CD14-positive monocyte (primary cell): ENCODE measurements at regions not wholly inside any gene's neighbourhood (a gene's known extent, or its start where the extent isn't known, plus 50 kb on each side); places are given as distances from the start of the nearest gene placed in this dataset.
"Not testable (repeated sequence)": the region's sequence is repeated elsewhere in the genome, so short reads cannot be mapped to it uniquely, and the experiment has no call there.

Experiments used
- DNase-seq, 3 donors: peaks; one replicate each; pipeline ENCODE4 v3.0.0-alpha.2; 2011 to 2022
- H2AFZ ChIP-seq: 2 replicates; pipeline ENCODE4 v1.6.0; 2012; ENCODE audit warnings: mild to moderate bottlenecking, low read depth, low read length, inconsistent platforms; ENCODE audit not compliant: insufficient read depth, poor library complexity, severe bottlenecking
- H3K27ac ChIP-seq, 2 donors: 1 replicate in 1 of 2; 2 replicates in 1 of 2; pipeline ENCODE4 v1.5.1; 2012 to 2013; ENCODE audit warnings: low read length in 2 of 2, control low read depth in 1 of 2, inconsistent platforms in 1 of 2, low read depth in 1 of 2, mild to moderate bottlenecking in 1 of 2
- H3K27me3 ChIP-seq, 2 donors: one replicate each; pipeline versions ENCODE4 v1.6.0 to v1.6.1; 2011 to 2013; ENCODE audit warnings: low read length in 2 of 2; ENCODE audit not compliant: control insufficient read depth in 2 of 2, insufficient read depth in 2 of 2
- H3K36me3 ChIP-seq, 2 donors: replicated peaks in 1 of 2; 1 replicate in 1 of 2; 2 replicates in 1 of 2; pipeline versions ENCODE4 v1.5.1 to v1.6.1; 2012 to 2013; ENCODE audit warnings: low read length in 2 of 2, control low read depth in 1 of 2, inconsistent platforms in 1 of 2, mild to moderate bottlenecking in 1 of 2; ENCODE audit not compliant: insufficient read depth in 2 of 2, control insufficient read depth in 1 of 2
- H3K4me1 ChIP-seq, 2 donors: 1 replicate in 1 of 2; 2 replicates in 1 of 2; pipeline versions ENCODE4 v1.5.1 to v1.6.1; 2012 to 2013; ENCODE audit warnings: low read length in 2 of 2, control low read depth in 1 of 2, inconsistent platforms in 1 of 2, mild to moderate bottlenecking in 1 of 2, moderate library complexity in 1 of 2; ENCODE audit not compliant: insufficient read depth in 2 of 2, control insufficient read depth in 1 of 2
- H3K4me2 ChIP-seq: replicated peaks from 2 replicates; pipeline ENCODE3; 2012; ENCODE audit warnings: low read length, moderate library complexity, mild to moderate bottlenecking; ENCODE audit not compliant: poor library complexity, severe bottlenecking; ENCODE audit errors: extremely low read depth
- H3K4me3 ChIP-seq, 3 experiments: fragments of 200-600 bp in 1 of 3; sonication (generic) in 1 of 3; replicated peaks in 1 of 3; 1 replicate in 2 of 3; 2 replicates in 1 of 3; pipeline ENCODE4 v1.5.1; 2011 to 2013; ENCODE audit warnings: low read length in 3 of 3, mild to moderate bottlenecking in 3 of 3, control low read depth in 2 of 3, low read depth in 2 of 3, inconsistent platforms in 1 of 3, moderate library complexity in 1 of 3
- H3K79me2 ChIP-seq: 2 replicates; pipeline ENCODE4 v1.6.0; 2012; ENCODE audit warnings: mild to moderate bottlenecking, control low read depth, inconsistent platforms, low read length, moderate library complexity; ENCODE audit not compliant: insufficient read depth
- H3K9ac ChIP-seq: 2 replicates; pipeline ENCODE4 v1.6.0; 2017; ENCODE audit warnings: low read length, mild to moderate bottlenecking; ENCODE audit not compliant: insufficient read depth, poor library complexity, severe bottlenecking
- H3K9me3 ChIP-seq, 2 donors: replicated peaks in 1 of 2; 1 replicate in 1 of 2; 2 replicates in 1 of 2; pipeline versions ENCODE4 v1.5.1 to v1.6.1; 2012 to 2013; ENCODE audit warnings: low read length in 2 of 2, control low read depth in 1 of 2; ENCODE audit not compliant: control insufficient read depth in 1 of 2, insufficient read depth in 1 of 2
- H4K20me1 ChIP-seq: 2 replicates; pipeline ENCODE4 v1.6.0; 2012; ENCODE audit warnings: mild to moderate bottlenecking, low read length, control low read depth, moderate library complexity; ENCODE audit not compliant: insufficient read depth
- H3K27ac Mint-ChIP-seq, 7 donors: one replicate each; pipeline ENCODE4 v1.8.0; 2020; ENCODE audit warnings: mild to moderate bottlenecking in 7 of 7, mixed read lengths in 7 of 7, moderate library complexity in 6 of 7, inconsistent platforms in 2 of 7
- H3K27me3 Mint-ChIP-seq, 3 donors: one replicate each; pipeline ENCODE4 v1.8.0; 2021 to 2022; ENCODE audit warnings: low read depth in 3 of 3, mild to moderate bottlenecking in 3 of 3, mixed read lengths in 3 of 3, moderate library complexity in 3 of 3, inconsistent platforms in 1 of 3
- H3K36me3 Mint-ChIP-seq, 2 donors: one replicate each; pipeline ENCODE4 v1.8.0; 2020; ENCODE audit warnings: mixed read lengths in 2 of 2, inconsistent platforms in 1 of 2, mild to moderate bottlenecking in 1 of 2
- H3K4me1 Mint-ChIP-seq: one replicate; pipeline ENCODE4 v1.8.0; 2020; ENCODE audit warnings: mild to moderate bottlenecking, mixed read lengths
- H3K4me3 Mint-ChIP-seq, 2 donors: one replicate each; pipeline ENCODE4 v1.8.0; 2020; ENCODE audit warnings: mild to moderate bottlenecking in 2 of 2, mixed read lengths in 2 of 2, moderate library complexity in 1 of 2
- H3K9me3 Mint-ChIP-seq, 7 donors: one replicate each; pipeline ENCODE4 v1.8.0; 2020 to 2022; ENCODE audit warnings: mixed read lengths in 7 of 7, mild to moderate bottlenecking in 6 of 7, moderate library complexity in 6 of 7, inconsistent platforms in 2 of 7
- WGBS: methylation state at CpG from one replicate; pipeline ENCODE4 v1.1.5; 2013; ENCODE audit warnings: missing lambda C conversion rate; ENCODE audit not compliant: insufficient coverage; 5-methylcytosine and 5-hydroxymethylcytosine counted together
- intact Hi-C, 2 donors: fragments of 100-400 bp; cut with micrococcal nuclease; formaldehyde crosslinking; loops; one replicate each; pipeline versions ENCODE4 v1.15.0 to v1.15.1; 2023
- TF ChIP-seq, protein P1 (sequence below): fragments of 200-600 bp; IDR thresholded peaks from one replicate; pipeline ENCODE4 v1.8.0; 2022; ENCODE audit warnings: antibody characterized with exemption, mild to moderate bottlenecking

DNA sequence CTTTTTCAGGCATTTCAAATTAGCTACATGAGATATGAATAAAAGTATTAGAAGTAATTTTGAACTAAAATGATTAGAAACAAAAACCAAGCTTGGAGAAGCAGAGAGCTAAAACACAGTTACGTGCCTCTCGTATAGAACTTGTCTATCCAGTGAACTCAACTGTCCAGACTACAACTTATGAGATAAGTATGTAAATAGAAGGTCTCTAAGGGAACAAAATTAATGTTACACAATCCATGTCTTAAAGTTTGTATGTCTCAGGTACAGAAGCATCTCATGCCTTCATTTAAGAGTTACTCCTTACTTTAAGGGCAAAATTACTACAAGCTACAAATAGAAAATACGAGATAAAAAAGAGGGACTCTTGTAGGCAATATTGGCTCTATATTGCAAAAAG is 316.8 kb downstream of the CETN3 start:
- no peak for DNase-seq
- WGBS: no CpG with 5 or more reads among the region's 3 CpGs
- Mint-ChIP-seq H3K4me3 (no peak overlapping the region), H3K9me3 (peaks cover 0 to 13% (median 5%) of the 10 kb centered on the region in 7 donors), H3K4me1 (no peaks in the 10 kb centered on the region), H3K27ac (no peak overlapping the region), H3K27me3 (peaks cover 0 to 2% (median 0%) of the 10 kb centered on the region in 3 donors), H3K36me3 (no peaks in the 10 kb centered on the region)
- Histone ChIP-seq H3K36me3 (no peaks in the 10 kb centered on the region), H3K4me3 (no peak overlapping the region), H3K9ac (no peak overlapping the region), H3K4me1 (no peaks in the 10 kb centered on the region), H3K27me3 (no peaks in the 10 kb centered on the region), H3K4me2 (no peak overlapping the region), H3K9me3 (no peaks in the 10 kb centered on the region), H4K20me1 (no peaks in the 10 kb centered on the region), H3K79me2 (no peaks in the 10 kb centered on the region), H3K27ac (no peak overlapping the region), H2AFZ (no peak overlapping the region)
- intact Hi-C loops: no loop called here
- TF ChIP-seq, protein P1, sequence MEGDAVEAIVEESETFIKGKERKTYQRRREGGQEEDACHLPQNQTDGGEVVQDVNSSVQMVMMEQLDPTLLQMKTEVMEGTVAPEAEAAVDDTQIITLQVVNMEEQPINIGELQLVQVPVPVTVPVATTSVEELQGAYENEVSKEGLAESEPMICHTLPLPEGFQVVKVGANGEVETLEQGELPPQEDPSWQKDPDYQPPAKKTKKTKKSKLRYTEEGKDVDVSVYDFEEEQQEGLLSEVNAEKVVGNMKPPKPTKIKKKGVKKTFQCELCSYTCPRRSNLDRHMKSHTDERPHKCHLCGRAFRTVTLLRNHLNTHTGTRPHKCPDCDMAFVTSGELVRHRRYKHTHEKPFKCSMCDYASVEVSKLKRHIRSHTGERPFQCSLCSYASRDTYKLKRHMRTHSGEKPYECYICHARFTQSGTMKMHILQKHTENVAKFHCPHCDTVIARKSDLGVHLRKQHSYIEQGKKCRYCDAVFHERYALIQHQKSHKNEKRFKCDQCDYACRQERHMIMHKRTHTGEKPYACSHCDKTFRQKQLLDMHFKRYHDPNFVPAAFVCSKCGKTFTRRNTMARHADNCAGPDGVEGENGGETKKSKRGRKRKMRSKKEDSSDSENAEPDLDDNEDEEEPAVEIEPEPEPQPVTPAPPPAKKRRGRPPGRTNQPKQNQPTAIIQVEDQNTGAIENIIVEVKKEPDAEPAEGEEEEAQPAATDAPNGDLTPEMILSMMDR: no peak

DNA sequence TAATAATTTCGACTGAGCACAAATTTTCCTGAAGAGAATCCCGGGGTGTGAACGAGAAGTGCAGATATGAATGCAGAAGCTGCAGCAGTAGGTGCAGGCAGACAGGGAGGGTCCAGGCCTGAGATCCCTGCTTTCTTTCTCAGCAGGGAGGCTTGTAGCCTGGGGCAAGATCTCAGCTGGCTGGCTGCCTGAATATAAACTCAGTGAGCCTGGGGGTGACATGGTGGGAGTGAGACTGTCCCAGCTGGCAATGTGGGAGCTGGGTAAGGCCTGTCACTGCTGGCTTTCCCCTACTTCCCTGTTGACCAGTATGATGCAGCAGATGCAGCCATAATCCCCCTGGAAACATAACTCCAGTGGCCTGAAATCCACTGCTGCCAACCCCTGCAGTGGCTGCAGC is 325.2 kb downstream of the CETN3 start:
- Histone ChIP-seq H3K9me3 (peaks cover 0 to 14% of the 10 kb centered on the region in 2 donors), H3K4me1 (no peaks in the 10 kb centered on the region), H3K27ac (no peak overlapping the region), H3K9ac (no peak overlapping the region), H4K20me1 (no peaks in the 10 kb centered on the region), H3K27me3 (no peaks in the 10 kb centered on the region), H3K36me3 (no peaks in the 10 kb centered on the region), H3K79me2 (no peaks in the 10 kb centered on the region), H3K4me3 (no peak overlapping the region), H2AFZ (no peak overlapping the region), H3K4me2 (no peak overlapping the region)
- TF ChIP-seq, protein P1: no peak
- H3K36me3 Mint-ChIP-seq: no peaks in the 10 kb centered on the region
- H3K4me3 Mint-ChIP-seq: no peak overlapping the region
- intact Hi-C loops: no loop called here
- no peak overlapping the region for H3K27ac Mint-ChIP-seq
- H3K4me1 Mint-ChIP-seq: no peaks in the 10 kb centered on the region
- WGBS: 90% methylated on average over 3 of the region's 3 CpGs
- no peak for DNase-seq
- no peaks in the 10 kb centered on the region for H3K27me3 Mint-ChIP-seq
- H3K9me3 Mint-ChIP-seq: peaks cover 3 to 33% (median 17%) of the 10 kb centered on the region in 7 donors

GRCh38 chr5:90073026-90073570 is 336.5 kb downstream of the CETN3 start:
- H3K4me3 ChIP-seq, H3K4me3 Mint-ChIP-seq, H3K4me1 Mint-ChIP-seq, H4K20me1 ChIP-seq, intact Hi-C loops, H3K4me1 ChIP-seq, H3K4me2 ChIP-seq, H3K27me3 Mint-ChIP-seq, H3K27ac Mint-ChIP-seq, H3K79me2 ChIP-seq, H3K27ac ChIP-seq, H3K36me3 ChIP-seq, H3K27me3 ChIP-seq, DNase-seq, H3K9ac ChIP-seq, H3K9me3 ChIP-seq, H3K36me3 Mint-ChIP-seq, H2AFZ ChIP-seq: not testable (repeated sequence)
- WGBS: 94% methylated on average over 9 of the region's 22 CpGs
- peaks cover 3 to 20% (median 5%) of the 10 kb centered on the region in 7 donors for H3K9me3 Mint-ChIP-seq
